OCI-LY1 (cell line): ENCODE measurements at regions not wholly inside any gene's neighbourhood (a gene's known extent, or its start where the extent isn't known, plus 50 kb on each side); places are given as distances from the start of the nearest gene placed in this dataset.

Source experiments
- CTCF ChIP-seq: fragments of 200-600 bp; sonication (generic), shearing (Covaris generic); IDR thresholded peaks from 2 replicates; pipeline ENCODE4 v1.5.1; 2017; ENCODE audit warnings: mild to moderate bottlenecking, antibody characterized with exemption, low read length, moderate library complexity, mixed read lengths
- EZH2 ChIP-seq: fragments of 200-600 bp; sonication (generic), shearing (Covaris generic); IDR thresholded peaks from 2 replicates; pipeline ENCODE4 v1.8.0; 2017; ENCODE audit warnings: borderline replicate concordance, mixed run types, mild to moderate bottlenecking, antibody characterized with exemption, low read length, moderate library complexity, mixed read lengths

- TF ChIP-seq CTCF, result no peak
- TF ChIP-seq EZH2, result no peak
These were observed 130.8 kb upstream of the POC5 start for GRCh38 chr5:75848077-75848476.
